Thyroid gland (tissue), 4 donors: ENCODE measurements at regions not wholly inside any gene's neighbourhood (a gene's known extent, or its start where the extent isn't known, plus 50 kb on each side); places are given as distances from the start of the nearest gene placed in this dataset.

Experiments used
- POLR2A ChIP-seq, 2 donors: fragments of 450-650 bp; IDR thresholded peaks; one replicate each; pipeline ENCODE4 v1.6.1; 2017; ENCODE audit warnings: antibody characterized with exemption in 2 of 2, mild to moderate bottlenecking in 2 of 2, moderate library complexity in 1 of 2
- TF ChIP-seq, protein P1 (sequence below), 6 experiments: fragments of 200-600 bp in 3 of 6; fragments of 450-650 bp in 3 of 6; sonication (generic) in 3 of 6; IDR thresholded peaks; one replicate each; pipeline ENCODE4 v1.5.1; 2016 to 2019; ENCODE audit warnings: antibody characterized with exemption in 6 of 6, mild to moderate bottlenecking in 2 of 6, inconsistent platforms in 1 of 6, moderate library complexity in 1 of 6

DNA sequence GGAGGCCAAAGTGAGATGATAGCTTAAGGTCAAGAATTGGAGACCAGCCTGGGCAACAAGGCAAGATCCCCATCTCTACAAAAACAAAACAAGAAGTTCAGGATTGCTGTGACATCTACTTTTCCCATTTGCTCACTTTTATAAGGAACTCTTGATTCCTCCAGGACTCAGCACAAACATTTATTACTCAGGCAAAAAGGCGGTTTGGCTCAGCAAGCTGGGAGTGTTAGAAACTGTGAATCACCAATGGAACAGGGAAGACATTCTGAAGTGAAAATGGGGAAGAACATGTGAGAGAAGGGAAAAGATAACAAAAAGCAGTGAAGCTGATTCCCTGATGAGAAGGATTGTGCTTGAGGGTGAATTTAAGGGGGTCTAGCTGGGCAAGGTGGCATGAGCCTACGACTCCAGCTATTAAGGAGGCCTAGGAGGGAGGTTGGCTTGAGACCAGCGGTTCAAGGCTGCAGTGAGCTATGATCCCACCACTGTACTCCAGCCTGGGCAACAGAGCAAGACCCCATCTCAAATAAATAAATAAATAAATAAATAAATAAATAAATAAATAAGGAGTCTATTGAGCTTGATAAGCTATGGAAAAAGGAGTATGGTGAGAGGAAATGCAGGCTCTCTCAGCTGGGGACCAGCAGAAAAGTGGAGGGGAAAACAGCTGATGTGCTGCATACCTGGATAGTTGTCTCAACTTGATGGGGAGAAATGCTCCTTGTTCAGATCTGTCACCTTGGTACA is 65.4 kb upstream of the HDDC2 start:
- TF ChIP-seq, protein P1, sequence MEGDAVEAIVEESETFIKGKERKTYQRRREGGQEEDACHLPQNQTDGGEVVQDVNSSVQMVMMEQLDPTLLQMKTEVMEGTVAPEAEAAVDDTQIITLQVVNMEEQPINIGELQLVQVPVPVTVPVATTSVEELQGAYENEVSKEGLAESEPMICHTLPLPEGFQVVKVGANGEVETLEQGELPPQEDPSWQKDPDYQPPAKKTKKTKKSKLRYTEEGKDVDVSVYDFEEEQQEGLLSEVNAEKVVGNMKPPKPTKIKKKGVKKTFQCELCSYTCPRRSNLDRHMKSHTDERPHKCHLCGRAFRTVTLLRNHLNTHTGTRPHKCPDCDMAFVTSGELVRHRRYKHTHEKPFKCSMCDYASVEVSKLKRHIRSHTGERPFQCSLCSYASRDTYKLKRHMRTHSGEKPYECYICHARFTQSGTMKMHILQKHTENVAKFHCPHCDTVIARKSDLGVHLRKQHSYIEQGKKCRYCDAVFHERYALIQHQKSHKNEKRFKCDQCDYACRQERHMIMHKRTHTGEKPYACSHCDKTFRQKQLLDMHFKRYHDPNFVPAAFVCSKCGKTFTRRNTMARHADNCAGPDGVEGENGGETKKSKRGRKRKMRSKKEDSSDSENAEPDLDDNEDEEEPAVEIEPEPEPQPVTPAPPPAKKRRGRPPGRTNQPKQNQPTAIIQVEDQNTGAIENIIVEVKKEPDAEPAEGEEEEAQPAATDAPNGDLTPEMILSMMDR (IDR thresholded peaks at IDR 0.05), result no peak
- no peak for TF ChIP-seq POLR2A (IDR thresholded peaks at IDR 0.05)
